ENCODE measurements at regions not wholly inside any gene's neighbourhood (a gene's known extent, or its start where the extent isn't known, plus 50 kb on each side); places are given as distances from the start of the nearest gene placed in this dataset.
"Not testable (repeated sequence)": the region's sequence is repeated elsewhere in the genome, so short reads cannot be mapped to it uniquely, and the experiment has no call there.

GRCh38 chr3:166446291-166446690 lies 609.1 kb upstream of the BCHE start:
- no peak for DNase-seq (ENCODE audit: low read depth)

- no peak for DNase-seq (ENCODE audit: low read depth)
These were observed 608.6 kb upstream of the BCHE start for GRCh38 chr3:166445865-166446264.

GRCh38 chr3:166444756-166445155 lies 607.5 kb upstream of the BCHE start:
- DNase-seq (ENCODE audit: low read depth) = no peak

GRCh38 chr3:166444336-166444735 lies 607.1 kb upstream of the BCHE start:
- no peak for DNase-seq (ENCODE audit: low read depth)

GRCh38 chr3:166435469-166436057 lies 598.3 kb upstream of the BCHE start:
- DNase-seq (ENCODE audit: low read depth) = no peak

- no peak for DNase-seq (ENCODE audit: low read depth)
These were observed 595.8 kb upstream of the BCHE start for GRCh38 chr3:166433060-166433459.

GRCh38 chr3:166425900-166426611 lies 588.8 kb upstream of the BCHE start:
- no peak for DNase-seq (ENCODE audit: low read depth)

- DNase-seq (ENCODE audit: low read depth) = no peak
These were observed 587.8 kb upstream of the BCHE start for GRCh38 chr3:166425021-166425420.

- not testable (repeated sequence) for DNase-seq (ENCODE audit: low read depth)
These were observed 586.7 kb upstream of the BCHE start for GRCh38 chr3:166423824-166424513.

GRCh38 chr3:166422556-166422955 lies 585.3 kb upstream of the BCHE start:
- DNase-seq (ENCODE audit: low read depth) = no peak

- DNase-seq (ENCODE audit: low read depth) = no peak
These were observed 582.8 kb upstream of the BCHE start for GRCh38 chr3:166420071-166420470.

- DNase-seq (ENCODE audit: low read depth) = no peak
These were observed 568.7 kb upstream of the BCHE start for GRCh38 chr3:166405896-166406295.

- DNase-seq (ENCODE audit: low read depth) = no peak
These were observed 568.2 kb upstream of the BCHE start for GRCh38 chr3:166405465-166405864.

GRCh38 chr3:166390303-166390702 lies 553.1 kb upstream of the BCHE start:
- no peak for DNase-seq (ENCODE audit: low read depth)

- no peak for DNase-seq (ENCODE audit: low read depth)
These were observed 551.1 kb upstream of the BCHE start for GRCh38 chr3:166388321-166388720.

GRCh38 chr3:166372571-166373106 lies 535.4 kb upstream of the BCHE start:
- no peak for DNase-seq (ENCODE audit: low read depth)

- DNase-seq (ENCODE audit: low read depth) = no peak
These were observed 530.8 kb upstream of the BCHE start for GRCh38 chr3:166367947-166368533.

- no peak for DNase-seq (ENCODE audit: low read depth)
These were observed 525.5 kb upstream of the BCHE start for GRCh38 chr3:166362698-166363097.

- DNase-seq (ENCODE audit: low read depth) = no peak
These were observed 523.5 kb upstream of the BCHE start for GRCh38 chr3:166360720-166361119.

GRCh38 chr3:166351461-166351860 lies 514.2 kb upstream of the BCHE start:
- no peak for DNase-seq (ENCODE audit: low read depth)

GRCh38 chr3:166340604-166341266 lies 503.5 kb upstream of the BCHE start:
- no peak for DNase-seq (ENCODE audit: low read depth)

- no peak for DNase-seq (ENCODE audit: low read depth)
These were observed 487.2 kb upstream of the BCHE start for GRCh38 chr3:166324401-166324800.

Measured in EH (cell line).